HUES64 (cell line): ENCODE measurements at regions not wholly inside any gene's neighbourhood (a gene's known extent, or its start where the extent isn't known, plus 50 kb on each side); places are given as distances from the start of the nearest gene placed in this dataset.

Experiments used
- H3K27ac ChIP-seq: 2 replicates; pipeline ENCODE4 v1.7.0; 2013; ENCODE audit warnings: low read depth, low read length, inconsistent platforms
- H3K27me3 ChIP-seq: 2 replicates; pipeline ENCODE4 v1.6.1; 2013; ENCODE audit warnings: mild to moderate bottlenecking, low read length; ENCODE audit not compliant: insufficient read depth
- H3K36me3 ChIP-seq: 2 replicates; pipeline ENCODE4 v1.6.1; 2013; ENCODE audit warnings: mild to moderate bottlenecking, low read length; ENCODE audit not compliant: insufficient read depth
- H3K4me1 ChIP-seq: 2 replicates; pipeline ENCODE4 v1.6.1; 2013; ENCODE audit warnings: mild to moderate bottlenecking, low read length, moderate library complexity; ENCODE audit not compliant: insufficient read depth
- H3K4me3 ChIP-seq: 2 replicates; pipeline ENCODE4 v1.5.1; 2013; ENCODE audit warnings: mild to moderate bottlenecking, low read length, moderate library complexity
- H3K9ac ChIP-seq: 2 replicates; pipeline ENCODE4 v1.6.1; 2013; ENCODE audit warnings: mild to moderate bottlenecking, low read depth, low read length
- H3K9me3 ChIP-seq: 2 replicates; pipeline ENCODE4 v1.6.1; 2013; ENCODE audit warnings: low read depth, low read length; ENCODE audit not compliant: insufficient read depth
- WGBS: fragments of 150-250, 120-280 bp; methylation state at CpG from one replicate; pipeline ENCODE4 v1.1.7; 2013; ENCODE audit warnings: missing lambda C conversion rate; 5-methylcytosine and 5-hydroxymethylcytosine counted together

GRCh38 chr13:72585254-72585653 is 142.2 kb downstream of the MZT1 start:
- H3K9me3 ChIP-seq, result no peaks in the 10 kb centered on the region
- H3K4me3 ChIP-seq, result no peak overlapping the region
- no peak overlapping the region for H3K27ac ChIP-seq
- H3K36me3 ChIP-seq, result no peaks in the 10 kb centered on the region
- H3K27me3 ChIP-seq, result no peaks in the 10 kb centered on the region
- 98% methylated on average over 2 of the region's 2 CpGs for WGBS
- H3K9ac ChIP-seq, result no peak overlapping the region
- no peaks in the 10 kb centered on the region for H3K4me1 ChIP-seq

GRCh38 chr13:72571191-72571590 is 156.2 kb downstream of the MZT1 start:
- Histone ChIP-seq H3K27ac (no peak overlapping the region), H3K4me1 (no peaks in the 10 kb centered on the region; the same call in 1 of the 2 replicates), H3K9ac (no peak overlapping the region), H3K9me3 (no peaks in the 10 kb centered on the region), H3K36me3 (no peaks in the 10 kb centered on the region), H3K4me3 (no peak overlapping the region), H3K27me3 (no peaks in the 10 kb centered on the region)
- WGBS, result 92% methylated on average over 2 of the region's 2 CpGs

GRCh38 chr13:72570019-72570418 is 157.4 kb downstream of the MZT1 start:
- Histone ChIP-seq H3K9me3 (no peaks in the 10 kb centered on the region), H3K27me3 (no peaks in the 10 kb centered on the region), H3K4me3 (no peak overlapping the region), H3K27ac (no peak overlapping the region), H3K9ac (no peak overlapping the region), H3K4me1 (no peaks in the 10 kb centered on the region; the same call in 1 of the 2 replicates), H3K36me3 (no peaks in the 10 kb centered on the region)
- WGBS, result 99% methylated on average over 3 of the region's 4 CpGs

GRCh38 chr13:72567566-72567965 is 159.9 kb downstream of the MZT1 start:
- no peaks in the 10 kb centered on the region for H3K9me3 ChIP-seq
- no peaks in the 10 kb centered on the region for H3K36me3 ChIP-seq
- H3K4me1 ChIP-seq, result no peaks in the 10 kb centered on the region; the same call in 1 of the 2 replicates
- no peak overlapping the region for H3K4me3 ChIP-seq
- WGBS, result 53% methylated on average over 5 of the region's 5 CpGs
- H3K27me3 ChIP-seq, result no peaks in the 10 kb centered on the region
- no peak overlapping the region for H3K9ac ChIP-seq
- no peak overlapping the region for H3K27ac ChIP-seq

- Histone ChIP-seq H3K4me1 (no peaks in the 10 kb centered on the region; the same call in 1 of the 2 replicates), H3K36me3 (no peaks in the 10 kb centered on the region), H3K27me3 (no peaks in the 10 kb centered on the region), H3K9ac (no peak overlapping the region), H3K27ac (no peak overlapping the region), H3K9me3 (no peaks in the 10 kb centered on the region), H3K4me3 (no peak overlapping the region)
- WGBS, result 95% methylated on average over 2 of the region's 3 CpGs
Measured at GRCh38 chr13:72566526-72566925, 160.9 kb downstream of the MZT1 start.

GRCh38 chr13:72565893-72566292 is 161.5 kb downstream of the MZT1 start:
- H3K4me3 ChIP-seq, result no peak overlapping the region
- WGBS, result 13% methylated on average over 1 of the region's 1 CpG
- no peaks in the 10 kb centered on the region; the same call in 1 of the 2 replicates for H3K4me1 ChIP-seq
- no peak overlapping the region for H3K9ac ChIP-seq
- no peaks in the 10 kb centered on the region for H3K9me3 ChIP-seq
- no peaks in the 10 kb centered on the region for H3K27me3 ChIP-seq
- H3K36me3 ChIP-seq, result no peaks in the 10 kb centered on the region
- no peak overlapping the region for H3K27ac ChIP-seq

GRCh38 chr13:72562686-72563085 is 164.7 kb downstream of the MZT1 start:
- Histone ChIP-seq H3K9ac (no peak overlapping the region), H3K27ac (no peak overlapping the region), H3K9me3 (no peaks in the 10 kb centered on the region), H3K36me3 (no peaks in the 10 kb centered on the region), H3K27me3 (no peaks in the 10 kb centered on the region), H3K4me3 (no peak overlapping the region), H3K4me1 (no peaks in the 10 kb centered on the region; the same call in 1 of the 2 replicates)
- 88% methylated on average over 1 of the region's 2 CpGs for WGBS

- 95% methylated on average over 2 of the region's 2 CpGs for WGBS
- no peaks in the 10 kb centered on the region for H3K9me3 ChIP-seq
- H3K4me1 ChIP-seq, result no peaks in the 10 kb centered on the region
- no peak overlapping the region for H3K9ac ChIP-seq
- H3K4me3 ChIP-seq, result no peak overlapping the region
- no peak overlapping the region for H3K27ac ChIP-seq
- no peaks in the 10 kb centered on the region for H3K36me3 ChIP-seq
- no peaks in the 10 kb centered on the region for H3K27me3 ChIP-seq
Measured at GRCh38 chr13:72561791-72562190, 165.6 kb downstream of the MZT1 start.

GRCh38 chr13:72559716-72560115 is 167.7 kb downstream of the MZT1 start:
- Histone ChIP-seq H3K36me3 (no peaks in the 10 kb centered on the region), H3K27ac (no peak overlapping the region), H3K4me3 (no peak overlapping the region), H3K9ac (no peak overlapping the region), H3K27me3 (no peaks in the 10 kb centered on the region), H3K4me1 (no peaks in the 10 kb centered on the region), H3K9me3 (no peaks in the 10 kb centered on the region)
- no CpG with 5 or more reads among the region's 2 CpGs for whole genome bisulfite sequencing

- Histone ChIP-seq H3K9me3 (no peaks in the 10 kb centered on the region), H3K4me3 (no peak overlapping the region)
- WGBS, result 92% methylated on average over 1 of the region's 1 CpG
Measured at GRCh38 chr13:72556945-72557344, 170.5 kb downstream of the MZT1 start.

GRCh38 chr13:72555601-72556000 is 171.8 kb downstream of the MZT1 start:
- H3K4me3 ChIP-seq, result no peak overlapping the region
- WGBS, result 95% methylated on average over 3 of the region's 3 CpGs
- H3K27ac ChIP-seq, result no peak overlapping the region
- H3K36me3 ChIP-seq, result no peaks in the 10 kb centered on the region
- H3K27me3 ChIP-seq, result no peaks in the 10 kb centered on the region
- no peaks in the 10 kb centered on the region for H3K9me3 ChIP-seq
- no peaks in the 10 kb centered on the region for H3K4me1 ChIP-seq
- H3K9ac ChIP-seq, result no peak overlapping the region

More at GRCh38 chr13:72556945-72557344, 170.5 kb downstream of the MZT1 start:
- no peaks in the 10 kb centered on the region for H3K36me3 ChIP-seq
- H3K27ac ChIP-seq, result no peak overlapping the region
- H3K27me3 ChIP-seq, result no peaks in the 10 kb centered on the region
- no peak overlapping the region for H3K9ac ChIP-seq
- H3K4me1 ChIP-seq, result no peaks in the 10 kb centered on the region

GRCh38 chr13:72552731-72553130 is 174.7 kb downstream of the MZT1 start:
- Histone ChIP-seq H3K36me3 (no peaks in the 10 kb centered on the region), H3K27ac (no peak overlapping the region)

More at GRCh38 chr13:72552731-72553130, 174.7 kb downstream of the MZT1 start:
- WGBS, result 100% methylated on average over 2 of the region's 3 CpGs
- no peak overlapping the region for H3K9ac ChIP-seq
- H3K9me3 ChIP-seq, result no peaks in the 10 kb centered on the region
- H3K27me3 ChIP-seq, result no peaks in the 10 kb centered on the region
- H3K4me3 ChIP-seq, result no peak overlapping the region
- no peaks in the 10 kb centered on the region for H3K4me1 ChIP-seq
